GM23338 (cell line): ENCODE measurements at regions not wholly inside any gene's neighbourhood (a gene's known extent, or its start where the extent isn't known, plus 50 kb on each side); places are given as distances from the start of the nearest gene placed in this dataset.

Experiments used
- ATAC-seq: fragments of 200-7000 bp; cut with Tn5 transposase; 3 replicates; pipeline ENCODE4 v1.9.1; 2020
- DNase-seq: peaks from one replicate; pipeline ENCODE4 v3.0.0-alpha.2; 2015; ENCODE audit warnings: low spot score
- H2AFZ ChIP-seq: fragments of 200-600 bp; sonication (generic); 2 replicates; pipeline ENCODE4 v1.8.0; 2016; ENCODE audit warnings: antibody characterized with exemption, mild to moderate bottlenecking, moderate library complexity
- H3F3A ChIP-seq: fragments of 200-600 bp; sonication (generic); replicated peaks from 2 replicates; pipeline ENCODE4 v1.8.0; 2017; ENCODE audit warnings: antibody characterized with exemption, mixed run types, low read depth
- H3K27ac ChIP-seq: fragments of 200-600 bp; sonication (generic); 2 replicates; pipeline ENCODE4 v1.6.1; 2016; ENCODE audit warnings: low read depth
- H3K27me3 ChIP-seq: fragments of 200-600 bp; sonication (generic); 2 replicates; pipeline ENCODE4 v1.8.0; 2016; ENCODE audit warnings: mild to moderate bottlenecking, mixed run types, moderate library complexity; ENCODE audit not compliant: insufficient read depth
- H3K36me3 ChIP-seq: fragments of 200-600 bp; sonication (generic); 2 replicates; pipeline ENCODE4 v1.8.0; 2016; ENCODE audit warnings: mild to moderate bottlenecking; ENCODE audit not compliant: insufficient read depth
- H3K4me1 ChIP-seq: fragments of 200-600 bp; sonication (generic); 2 replicates; pipeline ENCODE4 v1.8.0; 2016; ENCODE audit warnings: mild to moderate bottlenecking, moderate library complexity; ENCODE audit not compliant: insufficient read depth
- H3K4me2 ChIP-seq: fragments of 200-600 bp; sonication (generic); 2 replicates; pipeline ENCODE4 v1.7.1; 2017; ENCODE audit warnings: mixed run types
- H3K4me3 ChIP-seq: fragments of 200-600 bp; sonication (generic); 2 replicates; pipeline ENCODE4 v1.6.1; 2016; ENCODE audit warnings: mixed run types
- H3K79me2 ChIP-seq: fragments of 200-600 bp; sonication (generic); replicated peaks from 2 replicates; pipeline ENCODE4 v1.8.0; 2017; ENCODE audit warnings: mild to moderate bottlenecking; ENCODE audit not compliant: insufficient read depth
- H3K9me2 ChIP-seq: fragments of 200-600 bp; sonication (generic); 2 replicates; pipeline ENCODE4 v1.8.0; 2017; ENCODE audit not compliant: insufficient read depth
- H4K20me1 ChIP-seq: fragments of 200-600 bp; sonication (generic); replicated peaks from 2 replicates; pipeline ENCODE4 v1.8.0; 2017; ENCODE audit warnings: mild to moderate bottlenecking; ENCODE audit not compliant: insufficient read depth
- H3K27ac Mint-ChIP-seq: 2 replicates; pipeline ENCODE4 v1.8.0; 2020; ENCODE audit warnings: inconsistent platforms, mild to moderate bottlenecking, moderate library complexity, mixed read lengths
- H3K27me3 Mint-ChIP-seq: 3 replicates; pipeline ENCODE4 v1.8.0; 2022; ENCODE audit warnings: low read depth, mild to moderate bottlenecking, moderate library complexity, mixed read lengths, inconsistent platforms; ENCODE audit not compliant: insufficient read depth, poor library complexity
- H3K36me3 Mint-ChIP-seq: 3 replicates; pipeline ENCODE4 v1.8.0; 2021; ENCODE audit warnings: low read depth, mild to moderate bottlenecking, inconsistent platforms, moderate library complexity, mixed read lengths
- H3K4me1 Mint-ChIP-seq: 3 replicates; pipeline ENCODE4 v1.8.0; 2020; ENCODE audit warnings: mild to moderate bottlenecking, inconsistent platforms, mixed read lengths
- H3K4me3 Mint-ChIP-seq: 3 replicates; pipeline ENCODE4 v1.8.0; 2021; ENCODE audit warnings: moderate library complexity, mild to moderate bottlenecking, inconsistent platforms, mixed read lengths
- H3K9me3 Mint-ChIP-seq: 3 replicates; pipeline ENCODE4 v1.8.0; 2020; ENCODE audit warnings: moderate library complexity, mild to moderate bottlenecking, inconsistent platforms, mixed read lengths
- CREB1 ChIP-seq: fragments of 250-450 bp; sonication (Bioruptor Pico); IDR thresholded peaks from 2 replicates; pipeline ENCODE4 v1.5.0; 2020; ENCODE audit warnings: low read depth, mild to moderate bottlenecking, moderate library complexity
- JUNB ChIP-seq: IDR thresholded peaks from one replicate; pipeline ENCODE4 v1.6.1; 2016; ENCODE audit warnings: antibody characterized with exemption; ENCODE audit not compliant: unreplicated experiment
- NANOG ChIP-seq: IDR thresholded peaks from 2 replicates; pipeline ENCODE4 v1.6.1; 2016; ENCODE audit warnings: antibody characterized with exemption, borderline replicate concordance
- POLR2AphosphoS5 ChIP-seq: IDR thresholded peaks from 2 replicates; pipeline ENCODE4 v1.6.1; 2016; ENCODE audit warnings: antibody characterized with exemption, low read depth
- ZNF114 ChIP-seq: fragments of 250-450 bp; sonication (Bioruptor Pico); IDR thresholded peaks from 2 replicates; pipeline ENCODE4 v1.5.0; 2020; ENCODE audit warnings: mild to moderate bottlenecking, moderate library complexity
- ZNF331 ChIP-seq: fragments of 250-450 bp; sonication (Bioruptor Pico); IDR thresholded peaks from 2 replicates; pipeline ENCODE4 v1.5.0; 2020; ENCODE audit warnings: low read depth, mild to moderate bottlenecking, moderate library complexity
- TF ChIP-seq, protein P1 (sequence below): IDR thresholded peaks from 2 replicates; pipeline ENCODE4 v1.6.1; 2016; ENCODE audit warnings: antibody characterized with exemption
- TF ChIP-seq, protein P2 (sequence below): fragments of 250-450 bp; sonication (Bioruptor Pico); IDR thresholded peaks from 2 replicates; pipeline ENCODE4 v1.5.0; 2020; ENCODE audit warnings: mild to moderate bottlenecking, moderate library complexity

DNA sequence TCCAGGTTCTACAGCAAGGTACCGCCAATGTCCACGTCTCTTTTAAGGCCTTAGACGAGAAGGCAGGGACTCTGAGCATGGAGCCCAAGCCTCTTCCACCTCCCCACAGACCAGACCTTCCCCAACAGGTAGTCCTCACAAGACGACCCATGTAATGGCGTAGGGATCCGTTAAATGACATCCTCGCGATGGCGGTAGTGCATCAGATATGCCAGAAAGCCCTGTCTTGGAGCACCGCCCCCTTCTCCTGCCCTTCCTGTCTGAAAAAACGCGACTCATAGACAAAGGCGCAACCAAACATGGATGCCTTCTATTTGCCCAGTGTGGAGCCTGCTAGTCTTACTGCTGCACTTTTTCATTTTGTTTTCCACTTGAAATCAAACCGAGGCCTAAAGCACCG, 185.4 kb downstream of the OR13H1 start:
- Histone ChIP-seq H3K4me3 (no peak overlapping the region), H2AFZ (no peak overlapping the region), H4K20me1 (no peaks in the 10 kb centered on the region), H3F3A (no peaks in the 10 kb centered on the region), H3K9me2 (no peaks in the 10 kb centered on the region), H3K4me2 (no peak overlapping the region), H3K27me3 (no peaks in the 10 kb centered on the region), H3K79me2 (no peaks in the 10 kb centered on the region), H3K36me3 (peaks cover 14% of the 10 kb centered on the region), H3K4me1 (no peaks in the 10 kb centered on the region), H3K27ac (no peak overlapping the region)
- Mint-ChIP-seq H3K36me3 (peaks cover 84% of the 10 kb centered on the region), H3K4me1 (no peaks in the 10 kb centered on the region), H3K27me3 (no peaks in the 10 kb centered on the region), H3K4me3 (no peak overlapping the region), H3K27ac (no peak overlapping the region), H3K9me3 (peaks cover 18% of the 10 kb centered on the region; the same call in 2 of the 3 replicates)
- ATAC-seq (no peak), DNase-seq (no peak)
- TF ChIP-seq ZNF331 (CRISPR knock-in tag) (no peak), NANOG (no peak), ZNF114 (no peak), POLR2AphosphoS5 (no peak), JUNB (no peak), CREB1 (no peak)
- TF ChIP-seq, protein P1, sequence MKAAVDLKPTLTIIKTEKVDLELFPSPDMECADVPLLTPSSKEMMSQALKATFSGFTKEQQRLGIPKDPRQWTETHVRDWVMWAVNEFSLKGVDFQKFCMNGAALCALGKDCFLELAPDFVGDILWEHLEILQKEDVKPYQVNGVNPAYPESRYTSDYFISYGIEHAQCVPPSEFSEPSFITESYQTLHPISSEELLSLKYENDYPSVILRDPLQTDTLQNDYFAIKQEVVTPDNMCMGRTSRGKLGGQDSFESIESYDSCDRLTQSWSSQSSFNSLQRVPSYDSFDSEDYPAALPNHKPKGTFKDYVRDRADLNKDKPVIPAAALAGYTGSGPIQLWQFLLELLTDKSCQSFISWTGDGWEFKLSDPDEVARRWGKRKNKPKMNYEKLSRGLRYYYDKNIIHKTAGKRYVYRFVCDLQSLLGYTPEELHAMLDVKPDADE, result no peak
- TF ChIP-seq, protein P2, sequence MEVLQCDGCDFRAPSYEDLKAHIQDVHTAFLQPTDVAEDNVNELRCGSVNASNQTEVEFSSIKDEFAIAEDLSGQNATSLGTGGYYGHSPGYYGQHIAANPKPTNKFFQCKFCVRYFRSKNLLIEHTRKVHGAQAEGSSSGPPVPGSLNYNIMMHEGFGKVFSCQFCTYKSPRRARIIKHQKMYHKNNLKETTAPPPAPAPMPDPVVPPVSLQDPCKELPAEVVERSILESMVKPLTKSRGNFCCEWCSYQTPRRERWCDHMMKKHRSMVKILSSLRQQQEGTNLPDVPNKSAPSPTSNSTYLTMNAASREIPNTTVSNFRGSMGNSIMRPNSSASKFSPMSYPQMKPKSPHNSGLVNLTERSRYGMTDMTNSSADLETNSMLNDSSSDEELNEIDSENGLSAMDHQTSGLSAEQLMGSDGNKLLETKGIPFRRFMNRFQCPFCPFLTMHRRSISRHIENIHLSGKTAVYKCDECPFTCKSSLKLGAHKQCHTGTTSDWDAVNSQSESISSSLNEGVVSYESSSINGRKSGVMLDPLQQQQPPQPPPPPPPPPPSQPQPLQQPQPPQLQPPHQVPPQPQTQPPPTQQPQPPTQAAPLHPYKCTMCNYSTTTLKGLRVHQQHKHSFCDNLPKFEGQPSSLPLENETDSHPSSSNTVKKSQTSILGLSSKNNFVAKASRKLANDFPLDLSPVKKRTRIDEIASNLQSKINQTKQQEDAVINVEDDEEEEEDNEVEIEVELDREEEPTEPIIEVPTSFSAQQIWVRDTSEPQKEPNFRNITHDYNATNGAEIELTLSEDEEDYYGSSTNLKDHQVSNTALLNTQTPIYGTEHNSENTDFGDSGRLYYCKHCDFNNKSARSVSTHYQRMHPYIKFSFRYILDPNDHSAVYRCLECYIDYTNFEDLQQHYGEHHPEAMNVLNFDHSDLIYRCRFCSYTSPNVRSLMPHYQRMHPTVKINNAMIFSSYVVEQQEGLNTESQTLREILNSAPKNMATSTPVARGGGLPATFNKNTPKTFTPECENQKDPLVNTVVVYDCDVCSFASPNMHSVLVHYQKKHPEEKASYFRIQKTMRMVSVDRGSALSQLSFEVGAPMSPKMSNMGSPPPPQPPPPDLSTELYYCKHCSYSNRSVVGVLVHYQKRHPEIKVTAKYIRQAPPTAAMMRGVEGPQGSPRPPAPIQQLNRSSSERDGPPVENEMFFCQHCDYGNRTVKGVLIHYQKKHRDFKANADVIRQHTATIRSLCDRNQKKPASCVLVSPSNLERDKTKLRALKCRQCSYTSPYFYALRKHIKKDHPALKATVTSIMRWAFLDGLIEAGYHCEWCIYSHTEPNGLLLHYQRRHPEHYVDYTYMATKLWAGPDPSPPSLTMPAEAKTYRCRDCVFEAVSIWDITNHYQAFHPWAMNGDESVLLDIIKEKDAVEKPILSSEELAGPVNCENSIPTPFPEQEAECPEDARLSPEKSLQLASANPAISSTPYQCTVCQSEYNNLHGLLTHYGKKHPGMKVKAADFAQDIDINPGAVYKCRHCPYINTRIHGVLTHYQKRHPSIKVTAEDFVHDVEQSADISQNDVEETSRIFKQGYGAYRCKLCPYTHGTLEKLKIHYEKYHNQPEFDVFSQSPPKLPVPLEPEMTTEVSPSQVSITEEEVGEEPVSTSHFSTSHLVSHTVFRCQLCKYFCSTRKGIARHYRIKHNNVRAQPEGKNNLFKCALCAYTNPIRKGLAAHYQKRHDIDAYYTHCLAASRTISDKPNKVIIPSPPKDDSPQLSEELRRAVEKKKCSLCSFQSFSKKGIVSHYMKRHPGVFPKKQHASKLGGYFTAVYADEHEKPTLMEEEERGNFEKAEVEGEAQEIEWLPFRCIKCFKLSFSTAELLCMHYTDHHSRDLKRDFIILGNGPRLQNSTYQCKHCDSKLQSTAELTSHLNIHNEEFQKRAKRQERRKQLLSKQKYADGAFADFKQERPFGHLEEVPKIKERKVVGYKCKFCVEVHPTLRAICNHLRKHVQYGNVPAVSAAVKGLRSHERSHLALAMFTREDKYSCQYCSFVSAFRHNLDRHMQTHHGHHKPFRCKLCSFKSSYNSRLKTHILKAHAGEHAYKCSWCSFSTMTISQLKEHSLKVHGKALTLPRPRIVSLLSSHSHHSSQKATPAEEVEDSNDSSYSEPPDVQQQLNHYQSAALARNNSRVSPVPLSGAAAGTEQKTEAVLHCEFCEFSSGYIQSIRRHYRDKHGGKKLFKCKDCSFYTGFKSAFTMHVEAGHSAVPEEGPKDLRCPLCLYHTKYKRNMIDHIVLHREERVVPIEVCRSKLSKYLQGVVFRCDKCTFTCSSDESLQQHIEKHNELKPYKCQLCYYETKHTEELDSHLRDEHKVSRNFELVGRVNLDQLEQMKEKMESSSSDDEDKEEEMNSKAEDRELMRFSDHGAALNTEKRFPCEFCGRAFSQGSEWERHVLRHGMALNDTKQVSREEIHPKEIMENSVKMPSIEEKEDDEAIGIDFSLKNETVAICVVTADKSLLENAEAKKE, result no peak
